Mammary epithelial cell (primary cell): ENCODE measurements at regions not wholly inside any gene's neighbourhood (a gene's known extent, or its start where the extent isn't known, plus 50 kb on each side); places are given as distances from the start of the nearest gene placed in this dataset.

Experiments
- EZH2 ChIP-seq: IDR thresholded peaks from 2 replicates; pipeline ENCODE4 v1.6.1; 2012; ENCODE audit warnings: low read length, inconsistent platforms, borderline replicate concordance
- TF ChIP-seq, protein P1 (sequence below), 2 donors: IDR thresholded peaks in 1 of 2; conservative IDR thresholded peaks in 1 of 2; 2 replicates each; pipeline ENCODE4 v1.5.1; 2011 to 2012; ENCODE audit warnings: inconsistent platforms in 2 of 2, low read length in 2 of 2, mild to moderate bottlenecking in 2 of 2, control low read depth in 1 of 2, low read depth in 1 of 2; ENCODE audit not compliant: insufficient read depth in 1 of 2; ENCODE audit errors: extremely low read depth in 1 of 2

DNA sequence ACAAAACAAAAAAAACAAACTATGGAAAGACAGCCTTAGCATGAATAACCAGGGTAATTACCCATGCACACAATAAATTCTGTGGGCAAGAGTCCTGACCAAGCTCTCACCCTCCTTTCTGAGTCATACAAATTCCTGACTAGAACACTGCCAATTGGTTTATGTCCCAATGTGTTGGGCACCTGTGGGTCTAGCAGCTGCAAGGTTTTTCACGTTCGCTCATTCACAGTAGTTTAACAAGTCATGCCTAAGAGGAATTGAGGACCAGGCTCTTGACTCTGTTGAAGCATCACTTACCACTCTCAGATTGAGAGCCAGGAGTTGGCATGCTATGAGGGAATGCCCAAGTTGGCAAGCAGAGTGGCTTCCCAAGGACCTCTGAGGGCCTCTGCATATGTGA lies 205.5 kb upstream of the SLC24A2 start:
- TF ChIP-seq, protein P1, sequence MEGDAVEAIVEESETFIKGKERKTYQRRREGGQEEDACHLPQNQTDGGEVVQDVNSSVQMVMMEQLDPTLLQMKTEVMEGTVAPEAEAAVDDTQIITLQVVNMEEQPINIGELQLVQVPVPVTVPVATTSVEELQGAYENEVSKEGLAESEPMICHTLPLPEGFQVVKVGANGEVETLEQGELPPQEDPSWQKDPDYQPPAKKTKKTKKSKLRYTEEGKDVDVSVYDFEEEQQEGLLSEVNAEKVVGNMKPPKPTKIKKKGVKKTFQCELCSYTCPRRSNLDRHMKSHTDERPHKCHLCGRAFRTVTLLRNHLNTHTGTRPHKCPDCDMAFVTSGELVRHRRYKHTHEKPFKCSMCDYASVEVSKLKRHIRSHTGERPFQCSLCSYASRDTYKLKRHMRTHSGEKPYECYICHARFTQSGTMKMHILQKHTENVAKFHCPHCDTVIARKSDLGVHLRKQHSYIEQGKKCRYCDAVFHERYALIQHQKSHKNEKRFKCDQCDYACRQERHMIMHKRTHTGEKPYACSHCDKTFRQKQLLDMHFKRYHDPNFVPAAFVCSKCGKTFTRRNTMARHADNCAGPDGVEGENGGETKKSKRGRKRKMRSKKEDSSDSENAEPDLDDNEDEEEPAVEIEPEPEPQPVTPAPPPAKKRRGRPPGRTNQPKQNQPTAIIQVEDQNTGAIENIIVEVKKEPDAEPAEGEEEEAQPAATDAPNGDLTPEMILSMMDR (conservative IDR thresholded peaks at IDR 0.05 in 1 of 2, IDR thresholded peaks at IDR 0.05 in 1 of 2; ENCODE audit: extremely low read depth in 1 of 2, insufficient read depth in 1 of 2, low read depth in 1 of 2, low read length in 2 of 2) = no peak
- TF ChIP-seq EZH2 = no peak
